Mesothelial cell of epicardium (in vitro differentiated cells): ENCODE measurements at regions not wholly inside any gene's neighbourhood (a gene's known extent, or its start where the extent isn't known, plus 50 kb on each side); places are given as distances from the start of the nearest gene placed in this dataset.

Source experiments
- DNase-seq, 2 experiments: peaks; one replicate each; pipeline ENCODE4 v3.0.0; 2021; ENCODE audit warnings: low spot score in 2 of 2; ENCODE audit not compliant: unreplicated experiment in 2 of 2
- H3K27ac Mint-ChIP-seq: 2 replicates; pipeline ENCODE4 v1.8.0; 2021; ENCODE audit warnings: mixed read lengths
- H3K27me3 Mint-ChIP-seq: 2 replicates; pipeline ENCODE4 v1.8.0; 2021; ENCODE audit warnings: low read depth, mixed read lengths
- H3K36me3 Mint-ChIP-seq: 2 replicates; pipeline ENCODE4 v1.8.0; 2021; ENCODE audit warnings: mixed read lengths
- H3K4me1 Mint-ChIP-seq: 2 replicates; pipeline ENCODE4 v1.8.0; 2021; ENCODE audit warnings: mixed read lengths
- H3K4me3 Mint-ChIP-seq: 2 replicates; pipeline ENCODE4 v1.8.0; 2021; ENCODE audit warnings: mild to moderate bottlenecking, moderate library complexity, mixed read lengths
- H3K9me3 Mint-ChIP-seq: 2 replicates; pipeline ENCODE4 v1.8.0; 2021; ENCODE audit warnings: mixed read lengths
- CTCF ChIP-seq: fragments of 200-600 bp; sonication (generic); IDR thresholded peaks from one replicate; pipeline ENCODE4 v1.5.0; 2021; ENCODE audit warnings: antibody characterized with exemption; ENCODE audit not compliant: unreplicated experiment

- H3K4me3 Mint-ChIP-seq, result no peak overlapping the region
- TF ChIP-seq CTCF, result no peak
- H3K4me1 Mint-ChIP-seq, result peaks cover 45% of the 10 kb centered on the region
- peaks cover 11% of the 10 kb centered on the region for H3K27me3 Mint-ChIP-seq
- H3K36me3 Mint-ChIP-seq, result no peaks in the 10 kb centered on the region
- no peak for DNase-seq
- H3K27ac Mint-ChIP-seq, result no peak overlapping the region
- H3K9me3 Mint-ChIP-seq, result no peaks in the 10 kb centered on the region
These were observed 136.9 kb downstream of the SLC38A1 start for GRCh38 chr12:46131732-46132469.

GRCh38 chr12:46127656-46128055 is 137.3 kb upstream of the SCAF11 start:
- peaks cover 31% of the 10 kb centered on the region for H3K4me1 Mint-ChIP-seq
- DNase-seq, result no peak

GRCh38 chr12:46126050-46126727 is 135.8 kb upstream of the SCAF11 start:
- peak overlapping the region; percentile 3 for H3K27ac Mint-ChIP-seq

More at GRCh38 chr12:46127656-46128055, 137.3 kb upstream of the SCAF11 start:
- TF ChIP-seq CTCF, result no peak
- Mint-ChIP-seq H3K27ac (no peak overlapping the region), H3K9me3 (no peaks in the 10 kb centered on the region), H3K27me3 (peaks cover 20% of the 10 kb centered on the region), H3K4me3 (no peak overlapping the region), H3K36me3 (no peaks in the 10 kb centered on the region)

GRCh38 chr12:46124848-46125619 is 134.7 kb upstream of the SCAF11 start:
- peaks cover 20% of the 10 kb centered on the region for H3K27me3 Mint-ChIP-seq
- H3K4me1 Mint-ChIP-seq, result peaks cover 24% of the 10 kb centered on the region
- no peaks in the 10 kb centered on the region for H3K36me3 Mint-ChIP-seq
- H3K4me3 Mint-ChIP-seq, result peak overlapping the region; percentile 45
- H3K27ac Mint-ChIP-seq, result peak overlapping the region; percentile 74
- peak; percentile 19 for TF ChIP-seq CTCF
- H3K9me3 Mint-ChIP-seq, result no peaks in the 10 kb centered on the region
- no peak for DNase-seq

More at GRCh38 chr12:46126050-46126727, 135.8 kb upstream of the SCAF11 start:
- no peak for DNase-seq
- Mint-ChIP-seq H3K27me3 (peaks cover 24% of the 10 kb centered on the region), H3K4me3 (no peak overlapping the region), H3K9me3 (no peaks in the 10 kb centered on the region), H3K36me3 (no peaks in the 10 kb centered on the region), H3K4me1 (peaks cover 24% of the 10 kb centered on the region)
- no peak for TF ChIP-seq CTCF

- TF ChIP-seq CTCF, result no peak
- no peak for DNase-seq
- Mint-ChIP-seq H3K27me3 (peaks cover 19% of the 10 kb centered on the region), H3K27ac (peak overlapping the region; percentile 22), H3K9me3 (no peaks in the 10 kb centered on the region), H3K36me3 (no peaks in the 10 kb centered on the region), H3K4me1 (peaks cover 24% of the 10 kb centered on the region), H3K4me3 (no peak overlapping the region)
These were observed 133.9 kb upstream of the SCAF11 start for GRCh38 chr12:46124132-46124847.
